HG03571 (cell line): ENCODE measurements at regions not wholly inside any gene's neighbourhood (a gene's known extent, or its start where the extent isn't known, plus 50 kb on each side); places are given as distances from the start of the nearest gene placed in this dataset.
"Not testable (repeated sequence)": the region's sequence is repeated elsewhere in the genome, so short reads cannot be mapped to it uniquely, and the experiment has no call there.

Experiments
- ATAC-seq: cut with Tn5 transposase; IDR thresholded peaks from one replicate; pipeline ENCODE4 v1.9.1; 2021; ENCODE audit not compliant: unreplicated experiment

DNA sequence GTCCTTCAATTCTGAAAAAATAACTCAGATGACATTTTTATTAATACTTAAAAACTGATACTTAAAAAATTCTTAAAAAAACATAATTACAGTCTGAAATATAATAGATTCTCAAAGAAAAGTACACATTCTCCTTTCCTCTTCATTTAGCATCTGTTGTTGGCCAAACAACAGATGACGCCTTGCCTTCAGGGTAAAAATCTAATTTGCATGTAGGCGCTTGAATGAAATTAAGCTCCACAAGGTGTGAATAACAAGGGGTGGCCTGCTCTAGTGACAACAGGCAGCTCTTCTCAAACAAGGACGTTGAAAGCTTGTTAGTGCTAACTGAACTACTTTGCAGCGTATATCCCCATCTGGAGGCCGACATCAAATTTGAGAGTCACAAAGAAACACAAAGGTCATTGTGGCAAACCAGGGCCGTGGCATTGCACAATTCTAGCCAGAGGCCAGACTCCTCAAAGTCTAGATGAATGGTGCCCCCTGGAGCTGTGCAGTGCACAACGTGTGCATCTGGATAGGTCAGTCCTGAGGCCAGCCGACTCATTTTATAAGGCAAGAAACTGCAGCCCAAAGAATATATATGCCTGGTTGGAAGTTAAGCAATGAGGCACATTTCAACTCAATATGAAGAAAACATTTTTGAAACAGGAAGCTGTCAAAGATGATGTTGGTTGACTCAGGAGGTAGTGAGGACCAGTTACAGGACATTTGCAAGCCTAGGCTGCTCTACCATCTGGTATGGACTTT, 459.2 kb upstream of the RUNX1 start:
- ATAC-seq: no peak

DNA sequence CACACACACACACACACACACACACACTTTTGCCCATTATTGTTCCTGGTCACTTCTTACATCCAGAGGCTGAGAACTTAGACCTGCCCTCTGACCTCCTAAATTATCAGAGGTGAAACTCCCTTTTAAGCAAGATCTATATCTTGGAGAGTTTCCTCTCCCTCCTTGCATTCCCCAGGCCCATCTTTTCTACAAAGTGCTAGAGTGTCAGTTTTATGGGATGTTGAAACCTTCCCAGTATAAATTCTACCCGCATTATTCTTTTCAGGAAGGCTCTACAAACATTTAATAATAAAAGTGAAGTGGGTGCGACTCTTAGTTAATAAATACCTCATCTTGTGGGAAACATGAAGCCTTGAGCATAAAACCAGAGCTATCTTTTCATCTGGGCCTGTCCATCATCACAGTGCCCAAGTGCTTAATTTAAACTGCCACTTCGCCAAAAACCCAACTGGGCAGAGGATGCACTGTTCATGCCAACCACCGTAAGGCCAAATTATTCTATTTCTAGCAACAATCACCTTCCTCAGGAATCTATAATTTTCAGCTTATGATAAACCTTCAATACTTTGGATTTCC, 458.2 kb upstream of the RUNX1 start:
- ATAC-seq: no peak

DNA sequence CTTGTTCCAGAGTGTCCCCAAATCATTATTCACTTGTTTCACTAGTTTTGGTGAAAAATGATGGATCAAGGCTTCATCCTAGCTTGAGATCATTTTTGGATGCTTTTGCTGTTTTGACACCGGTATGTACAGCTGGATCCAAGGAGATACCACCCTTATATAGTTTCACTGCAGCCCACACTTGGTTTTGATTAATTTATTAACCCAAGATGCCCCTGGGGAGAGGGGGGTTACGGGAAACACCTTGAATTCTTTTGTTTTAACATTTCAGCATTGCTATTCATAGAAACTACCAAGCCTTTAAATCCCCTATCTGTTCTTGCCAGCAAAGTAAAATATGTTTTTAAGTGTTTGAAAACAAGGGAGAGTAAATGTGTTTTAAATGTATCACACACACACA, 457.7 kb upstream of the RUNX1 start:
- no peak for ATAC-seq

DNA sequence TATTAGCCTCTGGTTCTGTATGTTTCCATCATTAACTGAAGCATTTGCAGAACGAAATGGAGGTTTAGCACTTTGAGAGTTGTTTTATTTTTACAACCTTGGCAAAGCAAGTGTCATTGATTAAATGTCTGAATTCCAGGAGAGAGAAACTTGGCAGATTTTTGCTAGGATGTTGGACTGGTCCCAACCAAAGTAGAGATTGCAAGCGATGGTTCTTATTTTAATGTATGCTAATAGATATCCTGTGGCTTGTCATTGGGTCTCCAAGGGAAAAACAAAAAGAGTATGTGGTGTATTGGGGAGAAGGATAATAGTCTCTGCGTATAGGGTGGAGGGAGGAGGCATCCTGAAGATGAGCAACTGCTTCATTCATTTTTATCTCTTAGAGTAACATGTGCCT, 457.2 kb upstream of the RUNX1 start:
- no peak for ATAC-seq

DNA sequence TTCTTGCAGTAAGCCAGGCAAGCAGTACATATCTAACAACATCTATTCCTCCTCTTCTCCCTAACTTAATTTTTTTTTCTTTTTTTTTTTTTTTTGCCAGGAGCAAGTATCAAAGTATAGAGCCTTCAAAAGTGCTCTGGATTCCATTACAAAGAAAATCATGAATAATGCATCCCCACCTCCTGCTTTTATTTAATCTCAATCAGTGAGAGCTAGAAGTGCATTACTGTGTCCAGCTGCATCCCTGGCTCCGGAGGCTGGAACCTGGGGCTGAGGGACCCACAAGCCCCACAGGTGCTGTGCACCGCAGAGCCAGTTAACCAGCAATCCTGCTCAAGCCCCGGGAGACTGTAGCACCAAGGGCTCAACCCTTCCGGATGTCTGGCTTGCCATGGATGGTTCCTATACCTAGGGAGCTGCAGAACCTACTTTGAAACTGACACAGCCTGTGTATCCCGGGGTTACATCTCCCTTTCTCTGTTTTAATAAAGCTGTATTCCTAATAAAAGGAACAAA, 455.9 kb upstream of the RUNX1 start:
- no peak for ATAC-seq

DNA sequence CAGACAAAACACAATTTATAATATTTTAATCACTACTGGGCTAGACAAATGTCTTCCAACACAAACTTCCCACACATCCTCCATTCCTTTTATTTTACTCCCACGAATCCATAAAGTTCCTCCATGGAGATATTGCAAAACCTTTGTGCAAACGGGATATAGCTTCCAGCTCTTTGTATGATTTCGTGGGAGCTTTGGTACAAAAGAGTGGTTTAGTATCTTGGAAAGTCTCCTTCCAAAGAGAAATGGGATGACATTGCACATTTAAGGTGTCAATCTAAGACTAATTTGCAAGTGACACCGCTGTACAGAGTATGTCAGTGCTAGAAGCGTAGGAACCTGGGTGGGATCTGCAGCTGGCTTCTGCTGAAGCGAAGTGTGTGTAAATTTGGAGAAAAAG, 455.2 kb upstream of the RUNX1 start:
- no peak for ATAC-seq

DNA sequence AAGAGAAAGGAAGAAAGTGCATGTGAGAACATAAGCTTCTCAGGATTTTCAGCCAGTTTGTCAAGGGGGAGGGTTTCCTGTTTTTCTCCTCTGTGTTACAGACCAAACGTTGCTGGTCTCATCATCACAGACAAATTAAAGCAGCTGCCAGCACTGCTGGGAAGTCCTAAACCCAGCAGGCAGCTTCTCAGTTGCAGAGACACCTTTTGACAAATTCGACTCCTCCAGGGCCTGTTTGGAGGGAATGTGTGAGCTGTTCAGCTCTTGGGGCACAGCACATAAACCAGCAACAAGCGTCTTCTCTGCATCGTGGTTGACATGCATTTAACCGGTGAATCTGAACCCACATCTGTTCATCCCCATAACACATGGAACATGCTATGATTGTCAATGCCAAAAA, 454.6 kb upstream of the RUNX1 start:
- no peak for ATAC-seq

DNA sequence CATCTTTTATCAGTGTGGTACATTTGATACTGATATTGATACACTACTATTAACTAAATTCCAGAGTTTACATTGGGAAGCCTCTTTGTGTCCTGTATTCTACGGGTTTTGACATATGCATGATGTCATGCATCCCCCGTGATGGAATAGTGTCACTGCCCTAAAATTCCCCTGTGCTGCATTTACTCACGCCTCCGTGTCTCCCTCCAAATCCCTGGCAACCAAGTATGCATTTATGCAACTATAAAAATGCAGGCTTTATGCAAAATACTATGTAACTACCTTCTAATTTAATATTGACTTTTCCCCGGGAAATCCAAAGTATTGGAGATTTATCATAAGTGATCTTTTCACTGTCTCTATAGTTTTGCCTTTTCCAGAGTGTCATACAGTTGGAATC, 453.7 kb upstream of the RUNX1 start:
- no peak for ATAC-seq

DNA sequence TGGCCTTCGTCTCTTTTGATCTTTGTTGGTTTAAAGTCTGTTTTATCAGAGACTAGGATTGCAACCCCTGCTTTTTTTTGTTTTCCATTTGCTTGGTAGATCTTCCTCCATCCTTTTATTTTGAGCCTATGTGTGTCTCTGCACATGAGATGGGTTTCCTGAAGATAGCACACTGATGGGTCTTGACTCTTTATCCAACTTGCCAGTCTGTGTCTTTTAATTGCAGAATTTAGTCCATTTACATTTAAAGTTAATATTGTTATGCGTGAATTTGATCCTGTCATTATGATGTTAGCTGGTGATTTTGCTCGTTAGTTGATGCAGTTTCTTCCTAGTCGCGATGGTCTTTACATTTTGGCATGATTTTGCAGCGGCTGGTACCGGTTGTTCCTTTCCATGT, 448.4 kb upstream of the RUNX1 start:
- not testable (repeated sequence) for ATAC-seq

DNA sequence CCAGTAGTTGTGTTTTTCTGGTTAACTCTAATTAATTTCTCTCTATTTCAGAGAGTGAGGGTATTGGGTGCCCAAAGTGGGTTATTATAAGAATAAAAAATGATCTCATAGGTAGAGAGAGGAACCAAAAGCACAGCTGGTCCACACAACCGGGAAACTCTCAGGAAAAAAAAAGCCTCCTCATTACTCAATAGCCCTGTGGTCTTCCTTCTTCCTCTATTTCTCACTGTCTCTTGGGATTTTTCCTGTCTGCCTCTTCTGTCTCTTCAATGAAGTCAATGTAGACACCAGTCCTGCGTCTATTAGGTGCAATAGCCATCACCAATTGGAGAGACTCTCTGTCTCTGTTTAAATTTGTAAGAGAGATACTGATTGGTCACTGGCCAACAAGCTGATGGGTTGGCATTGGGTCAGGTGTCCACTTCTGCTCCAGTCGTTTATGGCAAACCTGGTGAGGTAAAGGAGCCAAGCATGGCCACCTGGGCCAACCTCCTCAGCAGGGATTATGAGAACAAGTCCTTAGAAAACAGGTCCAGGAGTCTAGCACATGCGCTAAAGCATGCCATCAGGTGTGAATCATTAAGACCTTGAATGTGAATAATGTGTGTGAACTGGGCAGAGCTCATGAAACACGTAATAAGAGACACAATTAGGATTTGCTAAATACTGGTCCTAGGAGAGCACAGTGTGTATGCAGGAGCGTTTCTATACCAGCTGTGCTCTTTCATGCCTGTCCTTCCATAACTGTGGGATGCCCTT, 443.0 kb upstream of the RUNX1 start:
- ATAC-seq: no peak

DNA sequence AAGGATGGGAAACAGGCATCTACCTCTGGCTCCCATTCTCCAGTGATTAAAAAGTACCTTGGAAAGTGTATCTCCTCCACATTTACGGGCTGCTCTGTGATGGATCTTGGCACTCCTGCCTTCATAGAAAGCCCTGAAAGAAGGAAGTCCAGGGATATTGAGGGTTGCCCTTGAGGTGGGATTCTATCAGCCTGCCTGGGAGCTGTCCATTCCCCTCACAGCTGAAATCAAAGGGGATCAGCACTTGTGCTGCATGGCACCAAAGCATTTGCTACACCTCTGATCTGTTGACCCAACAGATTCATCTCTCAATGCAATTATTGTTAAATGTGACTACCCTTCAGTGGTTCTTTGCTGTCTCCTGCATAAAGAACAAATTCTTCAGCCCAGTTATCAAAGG, 442.0 kb upstream of the RUNX1 start:
- ATAC-seq: no peak

DNA sequence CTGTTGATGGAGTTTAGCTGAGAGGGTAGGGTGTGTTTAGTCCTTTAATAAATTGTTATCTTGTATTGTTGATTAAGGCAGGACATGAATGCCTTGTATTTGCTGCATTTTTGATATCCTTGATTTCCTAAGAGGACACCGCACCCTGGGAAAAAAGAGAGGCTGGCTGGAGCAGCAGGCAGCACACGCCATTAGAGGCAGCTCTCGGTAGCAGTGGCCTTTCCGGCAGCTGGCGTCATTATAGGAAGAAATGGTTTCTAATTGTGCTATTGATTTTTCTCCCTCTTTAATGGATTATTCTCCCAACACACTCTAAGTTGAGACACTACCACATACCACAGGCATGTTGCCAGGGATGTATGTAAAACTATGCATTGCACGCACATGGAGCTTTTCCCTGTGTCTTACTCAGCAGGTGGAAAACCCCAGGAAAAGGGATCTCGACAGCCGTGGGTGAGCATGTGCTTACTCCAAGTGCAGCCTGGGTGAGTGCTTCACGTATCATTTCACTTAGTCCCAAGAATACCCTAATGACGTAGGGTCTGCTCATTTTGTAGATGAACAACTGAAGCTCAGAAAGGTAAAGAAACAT, 440.4 kb upstream of the RUNX1 start:
- ATAC-seq: no peak

DNA sequence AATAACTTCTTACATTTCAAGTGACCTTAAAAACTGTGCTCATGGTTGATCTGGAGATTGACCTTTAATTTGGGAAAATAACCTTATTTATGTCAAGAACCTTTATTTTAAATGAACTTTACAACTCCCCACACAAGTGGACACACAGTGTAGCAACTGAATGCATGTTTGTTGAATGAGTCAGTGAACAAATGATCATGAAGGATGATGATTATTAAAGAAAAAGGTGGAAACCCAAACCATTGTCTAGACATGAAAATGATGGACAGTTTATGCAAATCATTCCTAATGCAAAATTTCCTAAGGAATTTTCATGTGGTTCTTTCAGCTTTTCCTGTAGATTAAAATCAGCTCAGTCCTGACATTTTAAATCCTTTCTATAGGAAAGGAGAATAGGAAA, 439.8 kb upstream of the RUNX1 start:
- no peak for ATAC-seq

DNA sequence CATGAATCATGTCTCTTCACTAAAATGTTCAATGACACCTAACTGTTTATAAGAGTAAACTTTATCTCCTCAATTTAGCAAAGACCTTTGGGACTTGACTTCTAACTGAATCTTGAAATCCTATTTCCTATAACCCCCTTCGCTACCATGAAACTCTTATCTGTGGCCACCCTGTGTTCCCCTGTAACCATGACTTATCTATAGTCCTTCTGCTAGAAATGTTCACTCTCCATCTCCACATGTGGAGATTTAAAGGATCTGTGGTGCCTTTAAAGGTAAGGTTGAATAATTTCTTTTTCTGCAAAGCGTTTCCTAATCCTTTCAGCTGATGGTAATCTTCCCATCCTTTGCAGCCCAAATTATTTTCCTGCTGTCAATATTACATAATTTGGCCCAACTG, 436.3 kb upstream of the RUNX1 start:
- ATAC-seq: no peak

DNA sequence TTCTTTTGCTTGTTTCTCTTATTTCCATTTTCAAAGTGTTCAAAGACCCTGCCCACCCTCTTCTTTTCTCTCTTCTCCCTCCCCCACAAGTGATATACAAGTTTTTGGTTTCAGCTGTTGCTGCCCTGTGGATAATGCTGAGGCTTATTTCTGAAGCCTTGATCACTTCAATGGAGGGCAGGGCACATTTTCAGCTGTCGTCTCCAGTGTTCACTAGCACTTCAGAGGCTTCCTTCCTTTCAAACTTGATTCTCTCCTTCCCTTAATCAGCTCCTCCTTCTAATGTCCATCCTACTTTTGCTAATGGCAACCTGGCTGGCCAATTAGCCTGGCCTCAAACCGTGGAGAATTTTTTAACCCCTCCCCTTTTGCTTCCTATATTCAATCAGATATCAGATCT, 435.7 kb upstream of the RUNX1 start:
- no peak for ATAC-seq

DNA sequence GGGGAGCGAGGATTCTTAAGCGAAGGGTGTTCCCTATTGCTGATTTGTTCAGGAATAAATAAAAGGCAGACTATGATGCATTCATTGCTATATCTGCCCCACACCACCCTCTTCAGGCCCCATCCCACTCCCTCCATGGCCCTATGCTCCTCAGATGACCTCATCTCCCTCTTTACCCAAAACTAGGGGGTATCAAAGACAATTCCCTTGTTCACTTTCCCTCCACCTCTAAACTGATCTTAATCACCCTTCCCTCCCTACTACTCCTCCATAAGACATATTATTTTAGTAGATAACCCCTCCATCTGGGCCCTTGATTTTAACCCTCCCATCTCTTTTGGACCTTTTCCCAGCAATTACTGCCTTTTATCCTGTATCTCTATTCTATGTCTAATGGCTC, 434.9 kb upstream of the RUNX1 start:
- ATAC-seq: no peak

DNA sequence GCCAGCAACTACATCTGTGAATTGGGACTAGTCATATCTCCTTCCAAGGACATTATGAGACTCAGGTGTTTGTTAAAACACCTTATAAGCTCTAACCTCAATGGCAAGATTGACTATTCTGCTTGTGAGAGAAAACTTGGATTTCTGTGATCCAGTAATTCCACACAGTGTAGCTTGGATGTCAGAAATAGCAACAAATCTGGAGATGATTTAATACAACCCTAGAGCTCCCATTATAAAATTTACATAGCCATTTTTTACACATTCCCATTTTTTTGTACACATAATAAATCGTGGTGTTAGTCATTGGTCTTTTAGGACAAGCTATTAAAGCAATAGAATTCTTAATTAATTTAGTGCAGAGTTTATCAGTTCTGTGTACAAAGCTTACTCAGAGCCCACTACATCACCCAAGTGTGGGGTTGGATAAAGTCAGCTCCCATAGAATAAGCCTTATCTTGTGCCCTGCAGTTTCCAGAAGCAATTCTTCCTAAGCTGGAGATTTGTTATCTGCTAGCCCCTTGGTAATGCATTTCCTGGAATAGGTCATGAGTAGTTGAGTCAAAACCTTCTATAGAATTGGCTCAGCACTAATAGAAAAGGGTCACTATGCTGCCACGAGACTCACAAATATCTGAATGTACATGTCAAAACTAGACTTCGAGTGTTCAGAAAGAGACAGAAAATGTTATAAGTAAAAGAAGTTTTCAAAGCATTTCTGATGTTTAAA, 434.0 kb upstream of the RUNX1 start:
- ATAC-seq: no peak

DNA sequence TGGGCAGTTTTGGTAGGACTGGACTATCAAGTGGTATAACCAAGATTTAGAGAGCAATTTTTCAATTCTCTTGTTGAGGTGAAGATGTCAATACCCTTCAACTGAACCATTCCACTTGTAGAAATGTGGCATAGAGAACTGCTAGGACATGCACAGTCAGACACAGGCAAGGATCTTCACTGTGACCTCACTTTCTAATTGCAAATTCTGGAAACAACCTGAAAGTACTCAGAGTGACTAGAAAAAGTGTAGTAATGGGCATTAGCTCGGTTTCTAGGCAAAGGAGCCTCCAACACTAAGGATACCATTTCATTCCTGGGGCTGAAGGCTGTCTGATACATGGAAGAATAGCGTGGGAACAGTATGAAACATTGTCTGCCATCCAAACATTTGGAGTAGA, 433.0 kb upstream of the RUNX1 start:
- no peak for ATAC-seq

DNA sequence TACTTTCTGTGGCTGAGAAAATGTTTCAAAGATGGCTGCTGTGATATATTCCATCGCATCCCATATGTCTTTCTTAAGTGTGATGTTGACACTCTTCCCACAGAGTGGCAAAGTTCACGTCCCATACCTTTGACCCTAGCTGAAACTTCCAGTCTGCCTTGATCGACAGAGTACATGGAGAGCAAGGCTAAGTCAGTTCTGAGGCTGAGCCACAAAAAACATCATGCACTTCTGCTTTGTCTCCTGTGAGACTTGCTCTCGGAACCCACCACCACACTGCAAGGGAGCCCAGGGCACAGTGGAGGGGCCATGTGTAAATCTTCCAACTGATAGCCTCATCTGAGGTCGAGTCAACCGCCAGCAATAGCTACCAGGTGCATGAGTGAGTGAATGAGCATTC, 431.9 kb upstream of the RUNX1 start:
- no peak for ATAC-seq

DNA sequence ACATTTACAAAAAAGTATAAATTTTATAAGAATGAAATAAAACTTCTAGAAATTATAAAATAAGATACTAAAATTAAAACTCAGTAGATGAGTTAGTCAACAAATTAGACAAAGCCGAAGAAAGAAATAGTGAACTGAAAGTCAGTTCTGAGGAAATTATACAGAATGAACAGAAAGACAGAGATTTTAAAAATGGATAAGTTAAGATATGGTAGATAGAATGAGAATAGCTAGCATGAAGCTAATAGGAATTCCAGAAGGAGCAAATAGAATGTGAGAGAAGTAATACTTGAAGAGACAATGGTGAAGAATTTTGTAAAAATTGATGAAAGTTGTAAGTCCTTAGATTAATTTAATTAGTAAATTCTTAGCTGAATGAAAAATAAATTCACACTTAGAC, 430.4 kb upstream of the RUNX1 start:
- ATAC-seq: no peak

DNA sequence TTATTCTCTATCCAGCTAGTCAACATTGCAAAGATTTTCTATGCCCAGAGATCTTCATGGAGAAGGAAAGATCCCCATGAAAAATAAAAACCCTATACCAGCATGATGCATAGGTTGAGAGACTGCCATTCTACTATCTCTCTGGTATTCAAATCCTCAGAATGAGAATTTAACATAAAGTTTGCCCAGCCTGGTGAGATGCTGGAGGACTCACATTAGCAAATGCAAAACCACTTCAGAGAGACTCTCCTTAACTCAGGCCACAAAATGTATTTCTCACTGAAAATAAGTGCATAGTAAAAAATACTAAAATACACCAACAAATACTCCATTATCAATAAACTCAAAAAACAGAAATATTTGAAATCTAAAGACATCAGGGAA, 430.0 kb upstream of the RUNX1 start:
- no peak for ATAC-seq
